ENCODE measurements at regions not wholly inside any gene's neighbourhood (a gene's known extent, or its start where the extent isn't known, plus 50 kb on each side); places are given as distances from the start of the nearest gene placed in this dataset.

GRCh38 chr13:47233734-47234133, 336.9 kb upstream of the HTR2A start:
- TF ChIP-seq CTCF (IDR thresholded peaks at IDR 0.05) (no peak), POLR2A (IDR thresholded peaks at IDR 0.05) (no peak)

Measured in vagina (tissue), 2 donors.